GM21619 (cell line): ENCODE measurements at regions not wholly inside any gene's neighbourhood (a gene's known extent, or its start where the extent isn't known, plus 50 kb on each side); places are given as distances from the start of the nearest gene placed in this dataset.

ENCODE experiments used
- ATAC-seq: cut with Tn5 transposase; IDR thresholded peaks from one replicate; pipeline ENCODE4 v1.9.1; 2021; ENCODE audit not compliant: unreplicated experiment

DNA sequence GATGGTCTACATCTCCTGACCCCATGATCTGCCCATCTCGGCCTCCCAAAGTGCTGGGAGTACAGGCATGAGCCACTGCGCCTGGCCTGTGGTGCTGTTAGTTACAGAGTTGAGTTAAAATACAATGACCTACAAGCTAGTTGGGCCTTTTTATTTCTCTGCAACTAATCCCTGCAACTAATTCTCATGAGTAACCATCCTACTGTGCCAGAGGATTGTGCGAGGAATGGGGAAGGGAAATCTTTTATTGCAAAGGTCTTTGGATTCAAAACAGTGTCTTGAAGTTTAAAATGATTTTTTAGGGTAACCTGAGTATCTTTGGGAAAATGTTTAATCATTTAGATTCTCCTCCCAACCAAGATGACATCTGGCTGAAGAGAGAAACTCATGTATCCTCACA lies 88.8 kb upstream of the RMDN2 start:
- no peak for ATAC-seq

DNA sequence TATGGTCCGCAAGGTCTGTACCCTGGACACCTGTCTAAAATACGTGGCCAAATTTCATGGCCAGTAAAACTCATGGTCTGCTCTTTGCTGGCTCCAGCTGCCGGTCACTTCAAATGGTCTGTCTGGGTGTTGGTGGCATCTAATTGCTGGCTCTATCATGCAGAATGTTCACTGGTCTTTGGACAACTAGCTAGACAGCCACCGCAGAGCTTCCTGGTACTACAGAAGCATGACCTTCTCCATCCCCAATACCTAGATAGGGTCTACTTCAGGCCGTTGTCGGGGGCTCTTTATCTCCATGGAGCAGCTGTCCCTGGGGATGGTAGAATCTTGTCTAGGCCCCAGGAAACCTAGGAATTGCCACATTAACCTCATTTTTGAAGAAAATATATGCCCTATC lies 88.4 kb upstream of the RMDN2 start:
- no peak for ATAC-seq

DNA sequence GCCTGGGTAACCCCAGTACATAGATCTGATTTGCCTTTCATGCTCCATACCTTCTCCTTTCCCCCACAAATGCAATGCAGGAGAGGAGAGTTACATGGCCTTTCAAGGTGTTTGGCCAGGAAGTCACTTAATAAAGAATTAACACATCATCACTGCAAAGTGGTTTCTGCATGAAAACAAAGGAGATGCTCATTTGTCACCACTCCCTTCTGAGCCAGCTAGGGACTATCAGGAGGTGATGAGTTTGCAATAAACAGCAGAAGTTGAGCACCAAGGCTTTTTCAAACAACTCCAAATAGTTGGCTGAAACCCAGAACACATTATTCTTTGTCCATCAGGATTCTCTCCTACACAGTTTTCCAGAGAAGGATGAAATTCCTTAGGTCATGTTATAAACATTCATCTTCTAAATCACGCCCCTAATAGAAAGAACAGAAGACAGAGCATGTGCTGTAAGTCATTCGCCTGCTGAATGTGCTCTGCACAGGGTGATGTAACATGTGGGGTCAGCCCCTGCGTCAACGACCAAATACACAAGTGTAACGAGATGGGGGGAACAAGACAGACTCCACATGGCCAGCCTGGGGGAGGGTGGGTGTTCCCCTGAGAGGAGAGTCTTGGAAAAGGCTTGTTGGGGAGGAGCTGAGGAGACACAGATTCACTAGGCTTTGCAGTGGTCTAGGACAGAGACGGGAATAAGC lies 87.3 kb upstream of the RMDN2 start:
- ATAC-seq: no peak

DNA sequence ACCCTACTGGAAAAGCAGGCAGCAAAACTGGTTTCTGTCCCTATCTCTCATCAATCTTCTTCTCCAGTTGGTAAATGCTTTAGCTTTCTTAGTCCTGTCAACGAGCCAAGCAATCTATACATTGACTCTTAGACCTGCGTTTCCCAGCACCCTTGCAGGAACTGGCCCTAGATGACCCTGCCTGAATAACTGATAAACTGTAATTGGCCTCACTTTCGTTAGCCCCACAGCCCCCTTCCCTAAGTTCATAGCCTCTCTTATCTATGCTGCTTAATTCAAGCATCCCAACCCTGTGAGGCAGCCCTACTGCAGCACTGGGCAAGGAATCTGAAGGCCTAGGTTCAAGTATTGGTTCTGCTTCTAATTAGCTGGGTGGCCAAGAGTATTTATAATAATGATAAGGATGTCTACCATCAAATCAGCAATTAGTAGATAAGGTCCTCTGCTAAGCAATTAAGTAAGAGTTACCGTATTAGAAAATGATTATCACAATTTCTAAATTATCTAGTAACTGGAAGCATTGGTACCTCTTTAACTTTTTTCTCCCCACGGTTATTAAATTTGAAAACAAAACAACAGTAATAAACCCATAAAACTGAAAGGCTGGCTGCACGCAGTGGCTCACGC lies 86.4 kb upstream of the RMDN2 start:
- ATAC-seq: no peak

DNA sequence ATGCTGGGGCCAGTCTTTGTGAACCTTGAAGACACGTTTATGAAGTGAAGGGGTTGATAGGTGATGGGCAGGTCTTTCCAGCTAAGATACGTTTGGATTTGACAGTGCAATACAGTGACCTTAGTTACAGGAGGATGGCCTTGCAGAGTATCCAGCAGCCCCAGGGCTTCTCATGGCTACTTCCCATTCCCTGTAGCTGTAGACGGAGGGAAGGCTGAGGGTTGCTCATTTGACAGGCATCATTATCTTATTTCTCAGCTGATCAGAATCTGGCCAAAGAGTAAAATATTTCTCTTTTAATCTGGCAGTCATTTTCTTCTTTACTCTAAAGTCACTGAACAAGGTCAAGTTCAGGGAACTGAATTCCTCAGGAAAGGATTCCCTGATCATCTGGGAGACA lies 85.1 kb upstream of the RMDN2 start:
- ATAC-seq: no peak

DNA sequence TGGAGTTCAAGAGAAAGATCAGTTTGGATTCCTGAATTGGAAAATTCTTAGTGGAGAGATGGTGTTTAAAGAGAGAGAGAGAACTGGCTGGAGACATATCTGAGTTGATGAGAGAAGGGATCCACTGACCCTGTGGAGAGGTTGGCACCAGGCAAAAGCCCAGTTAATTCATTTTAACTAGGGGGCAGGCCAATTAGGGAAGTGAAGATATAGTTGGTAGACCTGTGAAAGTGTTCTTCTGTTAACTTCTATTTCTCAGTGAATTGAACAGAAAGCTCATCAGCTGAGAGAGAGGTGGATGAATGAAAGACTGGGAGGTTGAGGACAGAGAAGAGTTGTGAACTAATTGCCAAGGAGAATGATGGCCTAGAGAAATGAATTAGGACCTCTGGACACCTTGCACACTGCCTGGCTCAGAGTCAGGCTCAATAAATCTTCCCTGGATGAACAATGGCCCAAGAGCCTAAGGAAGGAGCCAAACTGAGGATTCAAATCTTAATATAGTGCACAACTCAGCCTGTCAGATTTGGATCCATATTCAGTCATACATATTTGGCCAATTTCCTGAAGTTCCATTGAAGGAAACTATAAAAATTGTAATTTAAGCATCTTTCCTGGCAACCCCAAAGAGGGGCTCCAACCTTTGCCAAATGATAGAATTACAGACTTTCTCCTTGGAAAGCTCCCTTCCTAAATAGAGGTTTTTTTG lies 82.2 kb upstream of the RMDN2 start:
- ATAC-seq: no peak

DNA sequence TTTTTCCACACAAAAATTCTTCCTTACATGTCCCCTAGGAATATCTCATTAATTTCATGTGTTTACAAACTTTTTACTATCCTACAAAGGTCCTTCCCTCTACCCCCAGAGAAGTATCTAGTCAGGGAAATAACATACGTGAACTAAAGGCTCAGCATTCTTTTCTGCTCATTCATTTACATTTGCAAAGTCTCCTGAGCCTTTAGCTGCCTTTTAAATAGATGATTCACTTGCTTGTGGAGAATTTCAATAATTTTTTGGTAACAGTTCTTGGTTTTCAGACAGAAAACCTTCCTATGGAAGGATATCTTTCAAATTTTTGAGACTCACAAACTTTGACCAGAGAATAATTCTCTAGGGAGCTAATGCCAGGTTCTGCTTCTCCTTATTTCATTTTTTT lies 81.5 kb upstream of the RMDN2 start:
- ATAC-seq: no peak

DNA sequence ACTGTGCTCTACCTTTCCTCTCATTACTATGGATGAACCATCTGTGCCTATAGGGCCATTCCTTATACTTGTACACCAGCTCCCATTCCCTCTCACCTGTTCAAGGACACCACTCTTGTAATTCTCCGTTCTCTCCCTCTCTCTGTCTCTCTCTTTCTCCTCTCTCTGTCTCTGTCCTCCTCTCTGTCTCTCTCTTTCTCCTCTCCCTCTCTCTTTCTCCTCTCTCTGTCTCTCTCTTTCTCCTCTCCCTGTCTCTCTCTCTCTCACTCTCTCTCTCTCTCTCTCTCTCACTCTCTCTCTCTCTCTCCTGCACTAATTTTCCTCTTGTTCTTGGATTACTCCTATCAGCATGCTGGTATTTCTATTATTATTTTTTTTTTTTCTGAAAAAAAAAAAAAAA lies 78.9 kb upstream of the RMDN2 start:
- ATAC-seq: no peak

DNA sequence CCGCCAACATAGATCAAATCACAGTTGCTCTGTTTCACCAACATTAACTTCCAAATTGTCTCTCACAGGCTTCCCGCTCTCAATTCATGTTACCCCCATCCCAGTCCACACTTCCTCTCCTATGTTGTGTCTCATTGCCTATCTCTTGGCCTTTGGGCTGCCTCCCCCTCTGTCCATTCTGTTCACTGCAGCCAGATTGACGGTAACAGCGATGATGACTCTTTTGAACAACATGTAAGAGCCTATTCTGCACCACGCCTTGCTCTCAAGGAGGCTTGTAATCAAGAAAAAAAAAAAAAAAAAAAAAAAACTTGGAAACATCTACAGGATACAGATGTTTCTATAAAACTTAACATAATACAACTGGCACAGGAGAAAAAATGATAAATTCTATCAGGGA lies 77.3 kb upstream of the RMDN2 start:
- ATAC-seq: no peak

DNA sequence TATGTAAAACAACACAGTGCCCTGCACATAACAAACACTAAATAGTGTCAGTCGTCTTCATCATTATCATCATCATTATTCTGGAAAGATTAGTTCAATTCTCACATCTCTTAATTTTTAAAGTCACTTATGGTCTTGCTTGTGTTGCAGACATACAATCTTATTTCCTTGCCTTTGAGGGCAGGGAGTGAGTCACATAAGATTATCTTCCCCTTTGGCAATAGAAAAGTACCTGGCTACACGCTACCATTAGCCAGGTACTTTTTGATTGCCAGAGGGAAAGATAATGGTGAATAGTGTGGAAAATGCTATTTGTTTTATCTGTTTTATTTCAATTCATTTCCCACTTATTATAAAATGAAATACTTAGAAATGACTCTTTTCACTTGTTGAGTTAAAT lies 76.6 kb upstream of the RMDN2 start:
- ATAC-seq: no peak

DNA sequence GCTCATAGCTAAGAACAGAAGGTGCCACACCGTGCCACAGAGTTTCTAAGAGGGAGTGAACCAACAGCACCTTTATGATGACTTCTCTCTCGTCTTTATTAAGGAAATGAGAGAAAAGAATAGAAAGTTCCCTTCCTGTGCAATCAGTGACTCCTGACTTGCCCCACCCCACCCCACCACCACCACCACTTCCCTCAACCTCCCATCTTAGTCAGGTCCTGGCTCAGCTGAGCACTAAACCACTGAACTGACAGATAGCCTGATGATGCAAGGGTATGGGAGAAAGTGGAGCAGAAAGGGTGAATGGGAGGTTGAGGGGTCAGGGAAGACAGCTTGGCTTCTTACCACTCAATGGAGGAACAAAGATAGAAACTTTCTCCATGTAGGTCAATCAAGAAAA lies 75.2 kb upstream of the RMDN2 start:
- no peak for ATAC-seq

DNA sequence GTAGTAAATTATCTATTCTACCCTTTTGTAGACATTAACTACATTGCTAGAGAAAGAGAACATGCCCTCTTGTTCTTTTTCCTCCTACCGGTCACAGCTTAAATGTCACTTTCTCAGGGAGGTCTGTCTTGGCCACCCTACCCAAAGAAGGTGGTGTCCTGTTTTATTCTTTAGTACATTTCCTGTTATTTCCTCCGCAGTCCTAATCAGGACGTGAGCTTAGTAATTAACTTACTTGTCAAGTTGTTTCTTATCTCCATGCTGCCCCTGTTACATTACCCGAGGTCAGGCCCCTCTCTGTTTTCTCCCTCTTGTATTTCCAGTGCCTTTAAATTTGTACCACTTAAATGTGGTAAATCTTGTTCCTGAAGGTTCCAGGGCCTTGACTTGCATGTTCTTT lies 73.7 kb upstream of the RMDN2 start:
- peak; percentile 41 for ATAC-seq

DNA sequence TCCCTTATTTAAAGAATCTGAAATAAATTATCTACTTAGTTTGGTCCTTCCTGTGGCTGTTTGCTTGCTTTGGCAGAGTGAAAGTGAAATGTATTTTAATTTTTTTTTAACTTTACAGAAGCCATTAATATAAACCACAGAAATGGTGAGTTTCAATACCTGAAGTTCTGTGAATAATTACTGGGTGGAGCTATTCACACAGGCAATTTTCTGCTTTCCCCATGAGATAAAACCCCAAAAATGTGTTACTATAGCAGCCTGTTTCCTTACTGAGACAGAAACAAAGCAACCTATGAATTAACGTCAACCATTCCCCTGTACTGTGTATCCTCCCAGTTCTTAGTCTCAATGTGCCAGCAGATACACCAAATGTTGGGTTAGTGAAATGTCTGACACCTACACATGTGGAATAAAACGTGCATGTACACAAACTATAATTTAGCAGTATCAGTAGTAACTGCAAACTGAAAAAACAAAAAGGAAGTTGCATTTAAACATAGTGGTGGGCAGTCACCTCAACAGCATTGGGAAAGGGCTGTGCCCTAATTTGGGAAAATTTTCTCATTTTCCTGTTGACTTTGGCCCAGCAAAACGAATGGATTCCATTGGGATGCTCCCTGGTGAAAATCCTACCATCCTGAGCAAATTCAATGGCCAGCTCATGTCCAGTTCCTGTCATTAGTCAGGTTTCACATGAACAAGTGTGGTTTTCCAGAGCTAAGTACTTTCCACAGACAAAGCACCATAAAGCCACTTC lies 73.1 kb upstream of the RMDN2 start:
- peak; percentile 65 for ATAC-seq

DNA sequence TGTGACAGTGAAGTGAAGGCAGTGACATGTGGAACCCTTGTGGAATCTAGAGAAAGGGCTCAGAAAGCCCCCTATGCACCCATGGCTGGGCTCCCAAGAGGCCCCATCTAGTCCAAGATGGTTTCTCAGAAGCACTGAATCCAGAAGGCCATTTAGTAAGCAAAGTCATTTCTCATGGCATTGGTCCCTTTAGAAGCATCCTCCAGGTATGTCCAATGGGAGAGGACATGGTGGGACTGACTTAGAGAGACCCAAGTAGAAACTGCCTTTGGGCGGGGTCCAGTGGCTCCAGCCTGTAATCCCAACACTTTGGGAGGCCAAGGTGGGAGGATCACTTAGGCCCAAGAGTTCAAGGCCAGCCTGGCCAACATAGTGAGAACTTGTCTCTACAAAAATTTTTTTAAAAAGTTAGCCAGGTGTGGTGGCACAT lies 72.5 kb upstream of the RMDN2 start:
- ATAC-seq: no peak

DNA sequence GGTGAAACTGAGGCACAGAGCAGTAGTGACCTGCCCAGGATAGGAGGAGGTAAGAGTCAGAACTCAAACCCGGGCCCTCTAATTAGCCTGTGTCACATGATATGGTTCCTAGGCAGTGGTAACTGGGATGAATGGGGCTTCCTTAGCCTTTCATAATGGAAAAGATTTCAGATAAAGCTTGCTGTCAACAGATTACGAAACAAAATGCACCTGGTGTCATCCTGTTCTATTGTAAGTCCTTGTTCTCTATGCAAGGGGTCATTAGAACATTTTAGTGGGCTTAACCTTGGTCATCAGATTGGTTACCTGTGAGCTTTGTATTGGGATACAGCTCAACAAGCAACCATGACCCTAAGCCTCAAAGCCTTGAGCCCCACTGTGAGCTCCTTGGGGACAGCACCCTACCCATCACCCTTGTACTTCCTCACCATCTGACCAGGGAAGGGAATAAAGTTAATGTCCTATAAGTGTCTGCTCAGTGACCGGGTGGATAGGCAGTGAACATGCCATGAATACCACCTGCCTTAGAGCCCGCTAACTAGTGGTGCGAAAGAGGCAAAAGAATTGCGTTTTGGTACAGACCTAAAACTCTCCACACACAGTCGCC lies 70.3 kb upstream of the RMDN2 start:
- ATAC-seq: no peak

DNA sequence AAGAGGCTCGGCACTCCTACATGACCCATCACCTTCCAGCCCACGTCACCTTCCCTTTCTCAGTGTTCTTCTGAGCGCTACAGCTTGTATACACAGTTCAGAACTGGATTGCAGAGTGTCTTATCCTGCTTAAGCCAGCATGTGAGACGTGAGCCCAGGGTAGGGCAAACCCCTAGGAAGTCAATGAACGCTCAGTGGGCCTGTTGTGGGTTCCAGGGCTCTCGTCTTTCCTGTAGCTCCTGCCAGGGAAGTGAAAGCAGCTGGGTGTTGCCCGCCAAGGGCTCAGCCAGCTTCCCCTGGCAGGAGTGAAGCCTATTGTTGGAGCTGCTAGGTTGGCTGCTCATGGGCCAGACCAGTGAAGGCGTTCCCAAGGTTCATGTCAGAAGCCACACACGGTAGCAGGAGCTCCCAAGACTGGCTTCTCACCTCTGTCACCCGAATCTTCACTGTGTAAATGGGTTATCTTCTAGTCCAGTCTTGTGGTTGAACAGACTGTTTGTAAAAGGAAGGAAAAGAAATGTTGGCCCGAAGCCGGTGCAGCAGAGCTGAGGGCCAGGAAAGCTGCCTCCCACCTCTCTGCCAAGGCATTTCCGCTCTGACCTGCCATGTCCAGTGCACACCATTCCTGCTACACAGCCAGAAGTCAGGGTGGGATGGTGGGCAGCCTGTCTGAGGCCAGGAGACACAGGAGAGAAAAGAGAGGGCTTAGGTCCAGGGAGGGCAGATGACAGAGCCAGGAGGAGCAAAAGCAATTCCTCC lies 69.6 kb upstream of the RMDN2 start:
- ATAC-seq: no peak

DNA sequence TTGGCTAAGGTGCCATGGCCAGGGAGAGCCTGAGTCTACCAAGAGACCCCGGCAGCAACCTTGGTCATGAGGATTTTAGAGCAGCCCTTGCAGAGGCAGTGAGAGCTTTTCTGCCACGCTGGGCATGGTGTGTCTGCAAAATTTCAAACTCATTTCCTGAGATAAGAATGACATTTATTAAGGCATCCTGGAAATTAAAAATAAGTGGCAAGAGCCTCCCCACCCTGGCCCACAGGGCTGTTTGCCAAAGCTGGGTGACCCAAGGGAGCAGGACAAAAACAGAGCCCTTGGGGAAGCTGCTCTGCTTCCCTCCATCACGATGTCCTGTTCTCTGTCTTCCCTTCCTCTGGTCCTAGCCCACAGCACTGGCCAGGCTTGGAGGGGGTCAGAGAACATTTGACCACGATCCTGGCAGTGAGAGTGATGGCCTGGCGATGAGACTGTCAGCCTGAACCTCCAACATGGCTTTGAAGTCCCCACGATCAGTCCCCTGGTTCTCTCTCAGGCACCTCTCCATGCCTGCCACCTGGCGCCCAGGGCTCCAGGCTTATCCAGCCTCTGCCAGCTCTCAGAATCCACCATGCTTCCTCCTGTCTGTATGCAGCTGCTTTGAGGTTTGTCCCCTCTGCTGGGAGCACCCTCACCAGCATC lies 68.9 kb upstream of the RMDN2 start:
- no peak for ATAC-seq

DNA sequence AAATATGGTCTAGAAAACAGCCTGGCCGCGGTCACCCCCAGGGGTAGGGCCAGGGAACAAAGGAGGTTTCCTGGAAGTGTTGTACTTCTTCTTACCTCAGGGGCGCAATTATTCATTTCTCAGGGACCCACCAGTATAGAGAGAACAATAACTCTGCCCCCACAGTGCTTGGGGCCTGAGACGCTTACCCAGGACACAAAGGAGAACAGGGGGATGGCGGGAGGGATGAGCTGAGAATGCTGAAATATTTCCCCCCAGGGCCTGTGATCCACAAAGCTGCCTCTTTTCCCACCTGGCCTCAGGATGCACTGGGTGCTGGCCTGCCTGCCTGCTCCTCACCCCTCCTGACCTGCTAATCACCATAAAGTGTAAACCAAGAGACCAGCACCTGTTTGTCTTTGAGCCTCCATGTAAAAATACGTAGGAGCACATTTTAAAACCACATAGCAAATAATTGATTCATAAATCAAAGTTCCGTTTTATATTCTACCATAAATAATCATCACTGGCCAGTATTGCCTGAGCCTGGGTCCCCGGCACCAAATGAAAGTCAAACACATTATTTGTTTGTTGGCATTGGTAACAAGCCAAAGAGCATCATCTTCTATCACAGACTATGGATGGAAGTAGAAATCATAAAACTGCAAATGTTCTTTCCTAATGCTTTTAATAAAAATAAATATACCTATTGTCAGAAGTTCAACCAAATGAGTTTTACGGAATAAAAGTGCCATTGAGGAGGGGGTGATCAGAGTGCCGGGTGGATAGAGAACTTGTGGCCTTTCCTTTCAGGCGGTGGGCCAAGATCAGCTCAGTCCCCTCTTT lies 67.3 kb upstream of the RMDN2 start:
- no peak for ATAC-seq

DNA sequence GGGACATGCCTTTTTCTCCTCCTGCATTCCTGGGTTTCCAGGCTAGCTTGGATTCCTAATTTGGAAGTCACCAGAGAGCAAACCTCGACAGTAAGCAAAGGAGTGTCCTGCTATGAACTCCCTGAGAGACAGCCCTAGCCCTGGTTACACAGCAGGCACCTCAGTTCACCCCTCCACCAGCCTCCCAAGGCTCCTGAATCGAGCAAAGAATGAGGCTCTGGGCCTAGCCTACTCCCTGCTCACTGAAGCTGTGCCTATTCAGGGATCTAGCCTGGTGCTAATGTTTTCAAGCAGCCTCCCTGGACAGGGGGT lies 66.7 kb upstream of the RMDN2 start:
- ATAC-seq: no peak
